Astrocyte (in vitro differentiated cells and primary cell): ENCODE measurements at regions not wholly inside any gene's neighbourhood (a gene's known extent, or its start where the extent isn't known, plus 50 kb on each side); places are given as distances from the start of the nearest gene placed in this dataset.
"Not testable (repeated sequence)": the region's sequence is repeated elsewhere in the genome, so short reads cannot be mapped to it uniquely, and the experiment has no call there.

ENCODE experiments used
- DNase-seq: peaks from one replicate; pipeline ENCODE4 v3.0.0-alpha.2; 2010; ENCODE audit warnings: low read depth
- FAIRE-seq: peaks from 2 replicates; lab custom pipeline; 2011; peaks lifted over from hg19 to GRCh38; lab: Jason Lieb, UNC
- H2AFZ ChIP-seq: 2 replicates; pipeline ENCODE4 v1.6.0; 2012; ENCODE audit warnings: low read depth, low read length, inconsistent platforms
- H3K27ac ChIP-seq: 2 replicates; pipeline ENCODE4 v1.5.1; 2011; ENCODE audit warnings: low read depth, low read length, inconsistent platforms
- H3K27me3 ChIP-seq: 2 replicates; pipeline ENCODE4 v1.6.0; 2011; ENCODE audit warnings: low read length, inconsistent platforms; ENCODE audit not compliant: insufficient read depth
- H3K36me3 ChIP-seq: 2 replicates; pipeline ENCODE4 v1.5.1; 2011; ENCODE audit warnings: low read length, inconsistent platforms; ENCODE audit not compliant: insufficient read depth
- H3K4me1 ChIP-seq: 2 replicates; pipeline ENCODE4 v1.5.1; 2011; ENCODE audit warnings: low read length, inconsistent platforms; ENCODE audit not compliant: insufficient read depth
- H3K4me2 ChIP-seq: 2 replicates; pipeline ENCODE4 v1.6.0; 2012; ENCODE audit warnings: low read length, inconsistent platforms
- H3K4me3 ChIP-seq: 2 replicates; pipeline ENCODE4 v1.5.1; 2011; ENCODE audit warnings: low read depth, mild to moderate bottlenecking, low read length, inconsistent platforms; ENCODE audit not compliant: insufficient read depth
- H3K79me2 ChIP-seq: 2 replicates; pipeline ENCODE4 v1.6.0; 2012; ENCODE audit warnings: mild to moderate bottlenecking, low read length, inconsistent platforms; ENCODE audit not compliant: insufficient read depth
- H3K9ac ChIP-seq: 2 replicates; pipeline ENCODE4 v1.6.0; 2012; ENCODE audit warnings: mild to moderate bottlenecking, low read length, inconsistent platforms
- H3K9me3 ChIP-seq: 2 replicates; pipeline ENCODE4 v1.5.1; 2012; ENCODE audit warnings: low read depth, mild to moderate bottlenecking, low read length, inconsistent platforms; ENCODE audit not compliant: insufficient read depth
- H4K20me1 ChIP-seq: 2 replicates; pipeline ENCODE4 v1.6.0; 2012; ENCODE audit warnings: low read length, inconsistent platforms; ENCODE audit not compliant: insufficient read depth
- H3K27ac Mint-ChIP-seq: one replicate; pipeline ENCODE4 v1.8.0; 2021; ENCODE audit warnings: mild to moderate bottlenecking, mixed read lengths; ENCODE audit not compliant: unreplicated experiment
- H3K27me3 Mint-ChIP-seq: one replicate; pipeline ENCODE4 v1.8.0; 2021; ENCODE audit warnings: low read depth, mixed read lengths; ENCODE audit not compliant: unreplicated experiment
- H3K36me3 Mint-ChIP-seq: one replicate; pipeline ENCODE4 v1.8.0; 2021; ENCODE audit warnings: low read depth, mixed read lengths; ENCODE audit not compliant: unreplicated experiment
- H3K4me1 Mint-ChIP-seq: one replicate; pipeline ENCODE4 v1.8.0; 2021; ENCODE audit warnings: low read depth, mixed read lengths; ENCODE audit not compliant: unreplicated experiment
- H3K4me3 Mint-ChIP-seq: one replicate; pipeline ENCODE4 v1.8.0; 2021; ENCODE audit warnings: mild to moderate bottlenecking, moderate library complexity, mixed read lengths; ENCODE audit not compliant: unreplicated experiment
- H3K9me3 Mint-ChIP-seq: one replicate; pipeline ENCODE4 v1.8.0; 2021; ENCODE audit warnings: mild to moderate bottlenecking, mixed read lengths; ENCODE audit not compliant: unreplicated experiment
- CTCF ChIP-seq: IDR thresholded peaks from 2 replicates; pipeline ENCODE4 v1.5.1; 2011; ENCODE audit warnings: low read depth, mild to moderate bottlenecking, inconsistent platforms, low read length, moderate library complexity; ENCODE audit not compliant: insufficient read depth
- EZH2 ChIP-seq: IDR thresholded peaks from 2 replicates; pipeline ENCODE4 v1.6.1; 2012; ENCODE audit warnings: mild to moderate bottlenecking, low read length, inconsistent platforms; ENCODE audit not compliant: insufficient read depth

DNA sequence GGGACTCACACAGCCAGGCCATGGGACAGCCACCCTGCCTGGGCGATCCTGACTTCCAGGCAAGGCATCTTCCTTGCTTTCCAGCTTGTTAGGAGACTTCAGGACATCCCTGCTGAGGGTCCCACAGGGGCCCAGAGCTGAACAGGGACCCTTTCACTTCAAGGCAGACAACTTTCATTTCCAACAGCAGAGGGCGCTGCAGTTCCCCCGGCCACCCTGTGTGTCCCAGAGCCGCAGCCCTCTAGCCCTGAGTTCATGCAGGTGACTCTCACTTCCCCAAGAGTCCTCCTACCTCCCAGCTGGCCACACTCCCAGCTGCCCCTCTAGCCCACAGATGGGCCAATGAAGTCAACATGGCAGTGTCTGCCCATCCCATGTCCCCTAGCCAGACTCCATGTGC, 1556.0 kb downstream of the FOXD4L5 start:
- not testable (repeated sequence) for H3K36me3 Mint-ChIP-seq, DNase-seq, H3K9ac ChIP-seq, H3K36me3 ChIP-seq, H3K27ac Mint-ChIP-seq, H3K79me2 ChIP-seq, H3K27ac ChIP-seq, H3K4me1 Mint-ChIP-seq, H3K4me1 ChIP-seq, H3K9me3 Mint-ChIP-seq, H4K20me1 ChIP-seq, FAIRE-seq, H3K27me3 Mint-ChIP-seq, H3K27me3 ChIP-seq, H2AFZ ChIP-seq, H3K9me3 ChIP-seq, H3K4me3 ChIP-seq, H3K4me3 Mint-ChIP-seq, H3K4me2 ChIP-seq

DNA sequence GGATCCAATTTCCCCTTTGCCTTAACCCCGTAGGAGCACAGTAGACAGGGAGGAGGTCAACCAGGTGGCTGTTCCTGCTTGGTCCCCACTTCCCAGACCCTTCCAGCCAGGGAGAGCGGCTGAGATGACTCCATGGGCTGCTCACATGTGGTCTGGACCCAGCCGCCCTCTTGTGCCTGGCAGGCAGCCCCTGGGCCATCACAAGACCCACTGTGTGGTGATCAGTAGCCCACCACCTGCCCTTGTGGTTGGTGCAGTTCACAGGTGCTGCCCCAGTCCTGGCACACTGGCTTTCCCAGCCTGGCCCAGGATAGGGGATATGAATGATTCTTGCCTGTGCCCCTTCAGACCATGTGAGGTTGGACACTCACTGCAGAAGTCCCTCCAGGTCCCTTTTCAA, 1556.7 kb downstream of the FOXD4L5 start:
- Histone ChIP-seq H3K36me3 (no peaks in the 10 kb centered on the region), H3K79me2 (no peaks in the 10 kb centered on the region), H3K27ac (no peak overlapping the region), H3K4me1 (no peaks in the 10 kb centered on the region), H3K9ac (no peak overlapping the region), H3K4me3 (no peak overlapping the region), H3K9me3 (peaks cover 3% of the 10 kb centered on the region), H3K4me2 (no peak overlapping the region), H4K20me1 (no peaks in the 10 kb centered on the region), H2AFZ (no peak overlapping the region), H3K27me3 (no peaks in the 10 kb centered on the region)
- DNase-seq (no peak), FAIRE-seq (no peak)
- H3K27ac Mint-ChIP-seq = no peak overlapping the region
- TF ChIP-seq EZH2 (no peak), CTCF (no peak)
- H3K9me3 Mint-ChIP-seq = peaks cover 2% of the 10 kb centered on the region
- H3K4me3 Mint-ChIP-seq = no peak overlapping the region
- no peaks in the 10 kb centered on the region for H3K27me3 Mint-ChIP-seq
- no peaks in the 10 kb centered on the region for H3K36me3 Mint-ChIP-seq
- H3K4me1 Mint-ChIP-seq = no peaks in the 10 kb centered on the region

- DNase-seq = not testable (repeated sequence)
These were observed 1576.7 kb downstream of the FOXD4L5 start for GRCh38 chr9:63708285-63708684.

GRCh38 chr9:63704456-63704855, 1580.6 kb downstream of the FOXD4L5 start:
- not testable (repeated sequence) for H3K9me3 Mint-ChIP-seq, FAIRE-seq, H3K4me3 Mint-ChIP-seq, H3K36me3 ChIP-seq, H3K4me1 ChIP-seq, H3K4me2 ChIP-seq, H3K27ac Mint-ChIP-seq, H3K9me3 ChIP-seq, H3K27me3 ChIP-seq, H3K36me3 Mint-ChIP-seq, H4K20me1 ChIP-seq, H2AFZ ChIP-seq, DNase-seq, H3K79me2 ChIP-seq, H3K27me3 Mint-ChIP-seq, H3K4me1 Mint-ChIP-seq, H3K9ac ChIP-seq, H3K4me3 ChIP-seq, H3K27ac ChIP-seq

More at GRCh38 chr9:63708285-63708684, 1576.7 kb downstream of the FOXD4L5 start:
- not testable (repeated sequence) for FAIRE-seq, H3K27ac ChIP-seq, H3K4me1 ChIP-seq, H3K4me1 Mint-ChIP-seq, H3K4me3 Mint-ChIP-seq, H3K27me3 Mint-ChIP-seq, H3K4me3 ChIP-seq, H3K36me3 Mint-ChIP-seq, H3K79me2 ChIP-seq, H4K20me1 ChIP-seq, H3K36me3 ChIP-seq, H3K27ac Mint-ChIP-seq, H3K9ac ChIP-seq, H3K27me3 ChIP-seq, H3K4me2 ChIP-seq, H2AFZ ChIP-seq, H3K9me3 Mint-ChIP-seq, H3K9me3 ChIP-seq

DNA sequence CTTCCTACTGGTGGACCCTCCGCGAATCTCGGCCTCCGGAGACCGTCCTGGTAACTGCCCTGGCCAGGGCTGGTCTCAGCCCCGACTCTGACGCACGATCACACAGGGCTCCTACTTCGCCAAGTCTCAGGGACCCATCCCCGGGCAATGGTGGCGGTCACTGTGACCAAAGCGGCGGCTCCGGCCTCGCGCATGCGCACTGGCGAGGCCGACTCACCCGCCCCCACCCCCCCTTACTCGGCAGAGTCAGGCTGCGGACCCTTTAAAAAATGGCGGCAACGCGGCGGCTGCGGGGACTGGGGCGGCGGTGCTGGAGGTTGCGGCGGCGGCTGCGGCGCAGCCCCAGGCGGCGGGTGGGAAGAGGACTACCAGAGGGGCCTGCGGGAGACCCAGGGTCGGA, 1581.3 kb downstream of the FOXD4L5 start:
- H3K4me1 ChIP-seq, H3K27me3 ChIP-seq, FAIRE-seq, H3K4me3 Mint-ChIP-seq, H3K27me3 Mint-ChIP-seq, H3K4me3 ChIP-seq, H3K27ac ChIP-seq, H3K9ac ChIP-seq, H3K36me3 ChIP-seq, H3K79me2 ChIP-seq, H2AFZ ChIP-seq, H3K4me1 Mint-ChIP-seq, H3K9me3 Mint-ChIP-seq, H3K36me3 Mint-ChIP-seq, H3K9me3 ChIP-seq, H4K20me1 ChIP-seq, H3K4me2 ChIP-seq, H3K27ac Mint-ChIP-seq: not testable (repeated sequence)
- DNase-seq = peak; percentile 2
